ENCODE measurements at regions not wholly inside any gene's neighbourhood (a gene's known extent, or its start where the extent isn't known, plus 50 kb on each side); places are given as distances from the start of the nearest gene placed in this dataset.
"Not testable (repeated sequence)": the region's sequence is repeated elsewhere in the genome, so short reads cannot be mapped to it uniquely, and the experiment has no call there.

DNA sequence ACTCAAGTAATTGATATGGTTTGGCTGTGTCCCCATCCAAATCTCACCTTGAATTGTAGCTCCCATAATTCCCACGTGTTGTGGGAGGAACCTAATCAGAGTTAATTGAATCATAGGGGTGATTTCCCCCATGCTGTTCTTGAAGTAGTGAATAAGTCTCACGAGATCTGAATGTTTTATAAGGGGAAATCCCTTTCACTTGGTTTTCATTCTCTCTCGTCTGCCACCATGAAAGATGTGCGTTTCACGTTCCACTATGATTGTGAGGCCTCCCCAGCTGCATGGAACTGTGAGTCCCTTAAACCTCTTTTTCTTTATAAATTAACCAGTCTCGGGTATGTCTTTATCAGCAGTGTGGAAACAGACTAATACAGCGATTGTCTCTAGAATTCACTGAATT, 135.4 kb downstream of the BACH1 start (continued):
- no peak for TF ChIP-seq ZNF416 (CRISPR knock-in tag; IDR thresholded peaks at IDR 0.05)
- TF ChIP-seq ZMAT4 (CRISPR knock-in tag; IDR thresholded peaks at IDR 0.05) = no peak
- TF ChIP-seq ZNF423 (CRISPR knock-in tag; IDR thresholded peaks at IDR 0.05) = no peak
- TF ChIP-seq NR1H2 (CRISPR knock-in tag; IDR thresholded peaks at IDR 0.05) = no peak
- TF ChIP-seq MYBL2 (CRISPR knock-in tag; IDR thresholded peaks at IDR 0.05) = no peak
- TF ChIP-seq JUN (CRISPR knock-in tag; IDR thresholded peaks at IDR 0.05) = no peak
- no peak for TF ChIP-seq ZNF219 (CRISPR knock-in tag; IDR thresholded peaks at IDR 0.05; ENCODE audit: borderline replicate concordance)
- no peak for TF ChIP-seq EMX1 (CRISPR knock-in tag; IDR thresholded peaks at IDR 0.05)
- TF ChIP-seq ZNF263 (CRISPR knock-in tag; IDR thresholded peaks at IDR 0.05; ENCODE audit: low read depth) = no peak
- TF ChIP-seq ZNF671 (CRISPR knock-in tag; IDR thresholded peaks at IDR 0.05) = no peak
- TF ChIP-seq ERG (CRISPR knock-in tag; IDR thresholded peaks at IDR 0.05) = no peak
- TF ChIP-seq ESRRA (CRISPR knock-in tag; IDR thresholded peaks at IDR 0.05; ENCODE audit: borderline replicate concordance) = no peak

DNA sequence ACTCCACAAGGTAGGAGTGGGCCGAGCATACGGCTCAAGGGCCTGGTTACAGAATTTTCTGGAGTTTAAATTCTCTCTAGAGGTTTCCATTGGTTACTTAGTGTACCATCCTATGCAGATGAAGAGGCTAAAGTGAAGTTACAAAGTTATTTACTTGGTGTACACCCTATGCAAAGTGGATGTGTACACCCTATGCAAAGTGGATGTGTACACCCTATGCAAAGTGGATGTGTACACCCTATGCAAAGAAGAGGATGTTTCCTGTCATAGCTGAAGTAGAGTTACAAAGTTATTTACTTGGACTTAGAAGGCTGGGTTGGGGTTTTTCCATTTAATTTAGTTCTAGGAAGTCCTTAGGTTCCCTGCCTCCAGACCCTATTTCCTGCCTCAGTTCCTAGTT, 136.3 kb downstream of the BACH1 start:
- POLR2A ChIA-PET; H3K27ac Mint-ChIP-seq; DNase-seq (ENCODE audit: low spot score); H3K4me3 Mint-ChIP-seq; ATAC-seq; H3K27me3 Mint-ChIP-seq (ENCODE audit: low read depth); CTCF ChIA-PET; H3K36me3 Mint-ChIP-seq; H3K9me3 Mint-ChIP-seq: not testable (repeated sequence)
- peaks cover 28% of the 10 kb centered on the region for H3K4me1 Mint-ChIP-seq

- DNase-seq (ENCODE audit: low spot score) = no peak
- POLR2A ChIA-PET = no interaction called here
- Mint-ChIP-seq H3K36me3 (no peaks in the 10 kb centered on the region), H3K4me1 (peaks cover 17% of the 10 kb centered on the region), H3K27me3 (ENCODE audit: low read depth) (no peaks in the 10 kb centered on the region), H3K9me3 (no peaks in the 10 kb centered on the region), H3K27ac (no peak overlapping the region), H3K4me3 (no peak overlapping the region)
- no peak for TF ChIP-seq GTF2I (CRISPR knock-in tag; conservative IDR thresholded peaks at IDR 0.05)
- TF ChIP-seq, protein P1, sequence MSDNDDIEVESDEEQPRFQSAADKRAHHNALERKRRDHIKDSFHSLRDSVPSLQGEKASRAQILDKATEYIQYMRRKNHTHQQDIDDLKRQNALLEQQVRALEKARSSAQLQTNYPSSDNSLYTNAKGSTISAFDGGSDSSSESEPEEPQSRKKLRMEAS (CRISPR knock-in tag; IDR thresholded peaks at IDR 0.05) = no peak
- TF ChIP-seq ETV6 (CRISPR knock-in tag; IDR thresholded peaks at IDR 0.05) = no peak
- no peak for TF ChIP-seq FOXK1 (CRISPR knock-in tag; IDR thresholded peaks at IDR 0.05)
- no peak for TF ChIP-seq JAZF1 (CRISPR knock-in tag; IDR thresholded peaks at IDR 0.05)
- TF ChIP-seq ZBTB43 (CRISPR knock-in tag; IDR thresholded peaks at IDR 0.05) = no peak
- TF ChIP-seq AR (CRISPR knock-in tag; IDR thresholded peaks at IDR 0.05) = no peak
- TF ChIP-seq, protein P2, sequence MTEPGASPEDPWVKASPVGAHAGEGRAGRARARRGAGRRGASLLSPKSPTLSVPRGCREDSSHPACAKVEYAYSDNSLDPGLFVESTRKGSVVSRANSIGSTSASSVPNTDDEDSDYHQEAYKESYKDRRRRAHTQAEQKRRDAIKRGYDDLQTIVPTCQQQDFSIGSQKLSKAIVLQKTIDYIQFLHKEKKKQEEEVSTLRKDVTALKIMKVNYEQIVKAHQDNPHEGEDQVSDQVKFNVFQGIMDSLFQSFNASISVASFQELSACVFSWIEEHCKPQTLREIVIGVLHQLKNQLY (CRISPR knock-in tag; IDR thresholded peaks at IDR 0.05) = no peak
- TF ChIP-seq SP1 (CRISPR knock-in tag; conservative IDR thresholded peaks at IDR 0.05) = no peak
- TF ChIP-seq, protein P3, sequence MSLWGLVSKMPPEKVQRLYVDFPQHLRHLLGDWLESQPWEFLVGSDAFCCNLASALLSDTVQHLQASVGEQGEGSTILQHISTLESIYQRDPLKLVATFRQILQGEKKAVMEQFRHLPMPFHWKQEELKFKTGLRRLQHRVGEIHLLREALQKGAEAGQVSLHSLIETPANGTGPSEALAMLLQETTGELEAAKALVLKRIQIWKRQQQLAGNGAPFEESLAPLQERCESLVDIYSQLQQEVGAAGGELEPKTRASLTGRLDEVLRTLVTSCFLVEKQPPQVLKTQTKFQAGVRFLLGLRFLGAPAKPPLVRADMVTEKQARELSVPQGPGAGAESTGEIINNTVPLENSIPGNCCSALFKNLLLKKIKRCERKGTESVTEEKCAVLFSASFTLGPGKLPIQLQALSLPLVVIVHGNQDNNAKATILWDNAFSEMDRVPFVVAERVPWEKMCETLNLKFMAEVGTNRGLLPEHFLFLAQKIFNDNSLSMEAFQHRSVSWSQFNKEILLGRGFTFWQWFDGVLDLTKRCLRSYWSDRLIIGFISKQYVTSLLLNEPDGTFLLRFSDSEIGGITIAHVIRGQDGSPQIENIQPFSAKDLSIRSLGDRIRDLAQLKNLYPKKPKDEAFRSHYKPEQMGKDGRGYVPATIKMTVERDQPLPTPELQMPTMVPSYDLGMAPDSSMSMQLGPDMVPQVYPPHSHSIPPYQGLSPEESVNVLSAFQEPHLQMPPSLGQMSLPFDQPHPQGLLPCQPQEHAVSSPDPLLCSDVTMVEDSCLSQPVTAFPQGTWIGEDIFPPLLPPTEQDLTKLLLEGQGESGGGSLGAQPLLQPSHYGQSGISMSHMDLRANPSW (CRISPR knock-in tag; conservative IDR thresholded peaks at IDR 0.05; ENCODE audit: low read depth) = no peak
- TF ChIP-seq SMAD4 (CRISPR knock-in tag; IDR thresholded peaks at IDR 0.05) = no peak
- no peak for TF ChIP-seq TP53 (CRISPR knock-in tag; IDR thresholded peaks at IDR 0.05)
- no peak for TF ChIP-seq HMGA2 (CRISPR knock-in tag; IDR thresholded peaks at IDR 0.05)
- no peak for TF ChIP-seq CTCF (IDR thresholded peaks at IDR 0.05)
- peak; percentile 73 for ATAC-seq
- CTCF ChIA-PET = interaction anchor here (1.9 kb wide), 1 partner anchor 60 kb away, joined by 5 read pairs; no protein-coding TSS in a partner anchor
Measured at GRCh38 chr21:29436143-29436542, 137.4 kb downstream of the BACH1 start.

Measured in WTC11 (cell line).